Stomach (tissue), 8 donors: ENCODE measurements at regions not wholly inside any gene's neighbourhood (a gene's known extent, or its start where the extent isn't known, plus 50 kb on each side); places are given as distances from the start of the nearest gene placed in this dataset.

Source experiments
- DNase-seq, 2 donors: peaks; one replicate each; pipeline versions ENCODE4 v3.0.0 to v3.0.0-alpha.2; 2013 to 2019
- H3K27ac ChIP-seq, 5 donors: fragments of 200-600 bp in 4 of 5; sonication (generic) in 4 of 5; one replicate each; pipeline ENCODE4 v1.5.1; 2013 to 2019; ENCODE audit warnings: mild to moderate bottlenecking in 1 of 5, moderate library complexity in 1 of 5
- H3K27me3 ChIP-seq, 3 donors: fragments of 200-600 bp; sonication (generic); one replicate each; pipeline ENCODE4 v1.5.1; 2017 to 2019; ENCODE audit warnings: mixed run types in 1 of 3
- H3K36me3 ChIP-seq, 4 donors: fragments of 200-600 bp; sonication (generic); 1 replicate in 3 of 4; 2 replicates in 1 of 4; pipeline ENCODE4 v1.5.1; 2016 to 2019
- H3K4me1 ChIP-seq, 4 donors: fragments of 200-600 bp; sonication (generic); one replicate each; pipeline ENCODE4 v1.5.1; 2016 to 2019
- H3K4me3 ChIP-seq, 4 donors: fragments of 200-600 bp; sonication (generic) in 3 of 4; one replicate each; pipeline ENCODE4 v1.5.1; 2016 to 2019; ENCODE audit warnings: mild to moderate bottlenecking in 1 of 4
- H3K9me3 ChIP-seq, 4 donors: fragments of 200-600 bp; sonication (generic); one replicate each; pipeline ENCODE4 v1.5.1; 2016 to 2019
- EP300 ChIP-seq: sonication (generic); formaldehyde crosslinking; IDR thresholded peaks from one replicate; pipeline ENCODE4 v1.6.1; 2017; ENCODE audit warnings: antibody characterized with exemption
- POLR2A ChIP-seq, 4 donors: fragments of 450-650 bp; IDR thresholded peaks; one replicate each; pipeline ENCODE4 v1.6.1; 2016; ENCODE audit warnings: antibody characterized with exemption in 4 of 4, control low read depth in 2 of 4, mild to moderate bottlenecking in 1 of 4, moderate library complexity in 1 of 4
- POLR2AphosphoS5 ChIP-seq, 3 donors: sonication (generic); formaldehyde crosslinking; IDR thresholded peaks; one replicate each; pipeline ENCODE4 v1.6.1; 2016; ENCODE audit warnings: antibody characterized with exemption in 3 of 3
- WGBS, 5 donors: extraction: QIAGEN DNeasy Blood & Tissue Kit in 3 of 5; methylation state at CpG; one replicate each; pipeline versions ENCODE4 v1.1.5 to v1.1.7; 2013 to 2018; 5-methylcytosine and 5-hydroxymethylcytosine counted together
- intact Hi-C: fragments of 100-400 bp; cut with DNase I; formaldehyde crosslinking; loops from one replicate; pipeline ENCODE4 v1.15.1; 2023; ENCODE audit warnings: low total_unique reads
- TF ChIP-seq, protein P1 (sequence below), 7 experiments: fragments of 450-650 bp in 4 of 7; fragments of 200-600 bp in 3 of 7; sonication (generic) in 3 of 7; IDR thresholded peaks; one replicate each; pipeline ENCODE4 v1.5.1; 2016 to 2019; ENCODE audit warnings: antibody characterized with exemption in 7 of 7, control low read depth in 2 of 7, mild to moderate bottlenecking in 1 of 7
- donor health status: healthy with polysubstance abuse.
- donor health status: Bipolar disorder and iron deficiency.
- donor health status: healthy.

DNA sequence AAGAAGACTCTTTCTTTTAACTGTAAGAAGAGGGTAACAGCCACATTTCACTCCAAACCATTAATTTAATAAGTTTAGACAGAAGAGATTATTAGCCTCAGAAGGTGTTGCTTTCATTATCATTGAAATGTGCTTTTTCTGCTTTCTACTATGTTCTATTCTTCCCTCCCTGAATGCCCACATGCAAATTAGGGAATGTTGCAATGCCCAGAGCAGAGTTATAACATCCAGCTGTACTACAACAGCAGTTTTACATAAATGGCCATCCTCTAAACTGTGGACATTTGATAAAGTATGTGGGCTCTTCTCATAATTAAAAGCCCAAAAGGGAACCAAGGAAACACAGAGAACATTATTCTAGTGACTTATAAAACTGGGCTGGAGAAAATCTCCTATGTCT is 82.2 kb upstream of the SOD1 start:
- TF ChIP-seq, protein P1, sequence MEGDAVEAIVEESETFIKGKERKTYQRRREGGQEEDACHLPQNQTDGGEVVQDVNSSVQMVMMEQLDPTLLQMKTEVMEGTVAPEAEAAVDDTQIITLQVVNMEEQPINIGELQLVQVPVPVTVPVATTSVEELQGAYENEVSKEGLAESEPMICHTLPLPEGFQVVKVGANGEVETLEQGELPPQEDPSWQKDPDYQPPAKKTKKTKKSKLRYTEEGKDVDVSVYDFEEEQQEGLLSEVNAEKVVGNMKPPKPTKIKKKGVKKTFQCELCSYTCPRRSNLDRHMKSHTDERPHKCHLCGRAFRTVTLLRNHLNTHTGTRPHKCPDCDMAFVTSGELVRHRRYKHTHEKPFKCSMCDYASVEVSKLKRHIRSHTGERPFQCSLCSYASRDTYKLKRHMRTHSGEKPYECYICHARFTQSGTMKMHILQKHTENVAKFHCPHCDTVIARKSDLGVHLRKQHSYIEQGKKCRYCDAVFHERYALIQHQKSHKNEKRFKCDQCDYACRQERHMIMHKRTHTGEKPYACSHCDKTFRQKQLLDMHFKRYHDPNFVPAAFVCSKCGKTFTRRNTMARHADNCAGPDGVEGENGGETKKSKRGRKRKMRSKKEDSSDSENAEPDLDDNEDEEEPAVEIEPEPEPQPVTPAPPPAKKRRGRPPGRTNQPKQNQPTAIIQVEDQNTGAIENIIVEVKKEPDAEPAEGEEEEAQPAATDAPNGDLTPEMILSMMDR (IDR thresholded peaks at IDR 0.05) = no peak
- TF ChIP-seq POLR2A (IDR thresholded peaks at IDR 0.05) (no peak), EP300 (no peak), POLR2AphosphoS5 (IDR thresholded peaks at IDR 0.05) (no peak)

DNA sequence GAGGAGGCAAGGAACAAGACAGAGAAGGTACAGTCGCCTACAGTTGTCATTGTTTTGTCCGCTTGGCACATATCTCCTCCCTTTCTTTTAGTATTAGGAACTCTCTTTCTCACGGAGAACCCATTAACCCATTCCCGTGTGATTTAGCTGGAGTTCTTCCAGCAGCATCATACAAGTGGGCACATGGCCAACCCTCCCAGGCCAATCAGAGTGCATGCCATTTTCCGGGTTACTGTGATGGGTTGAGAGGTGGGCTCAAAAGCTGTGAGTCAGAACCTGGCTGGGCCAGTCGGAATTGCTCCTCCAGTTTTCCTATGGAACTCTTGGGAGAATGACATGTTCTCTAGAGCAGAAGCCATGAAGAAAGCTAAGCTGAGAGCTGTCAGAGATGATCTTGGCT is 83.1 kb upstream of the SOD1 start:
- Histone ChIP-seq H3K36me3 (no peaks in the 10 kb centered on the region), H3K9me3 (peaks cover 0 to 11% (median 8%) of the 10 kb centered on the region in 4 donors), H3K4me3 (no peak overlapping the region), H3K27ac (no peak overlapping the region), H3K4me1 (no peaks in the 10 kb centered on the region), H3K27me3 (no peaks in the 10 kb centered on the region)
- DNase-seq = peak in 1 of 2 donors; percentile 24
- 64 to 72% (median 71%) methylated on average over 6 of the region's 6 CpGs for WGBS, 5 donors
- intact Hi-C loops = no loop called here
- TF ChIP-seq POLR2A (IDR thresholded peaks at IDR 0.05) = no peak
- TF ChIP-seq, protein P1 (IDR thresholded peaks at IDR 0.05) = no peak
- no peak for TF ChIP-seq EP300
- no peak for TF ChIP-seq POLR2AphosphoS5 (IDR thresholded peaks at IDR 0.05)

More for the DNA sequence above, 82.2 kb upstream of the SOD1 start:
- intact Hi-C loops = no loop called here
- H3K27me3 ChIP-seq = no peaks in the 10 kb centered on the region
- H3K4me3 ChIP-seq = no peak overlapping the region
- no peak for DNase-seq
- H3K27ac ChIP-seq = no peak overlapping the region
- no peaks in the 10 kb centered on the region for H3K4me1 ChIP-seq
- no peaks in the 10 kb centered on the region for H3K36me3 ChIP-seq
- H3K9me3 ChIP-seq = peaks cover 0 to 11% (median 8%) of the 10 kb centered on the region in 4 donors

DNA sequence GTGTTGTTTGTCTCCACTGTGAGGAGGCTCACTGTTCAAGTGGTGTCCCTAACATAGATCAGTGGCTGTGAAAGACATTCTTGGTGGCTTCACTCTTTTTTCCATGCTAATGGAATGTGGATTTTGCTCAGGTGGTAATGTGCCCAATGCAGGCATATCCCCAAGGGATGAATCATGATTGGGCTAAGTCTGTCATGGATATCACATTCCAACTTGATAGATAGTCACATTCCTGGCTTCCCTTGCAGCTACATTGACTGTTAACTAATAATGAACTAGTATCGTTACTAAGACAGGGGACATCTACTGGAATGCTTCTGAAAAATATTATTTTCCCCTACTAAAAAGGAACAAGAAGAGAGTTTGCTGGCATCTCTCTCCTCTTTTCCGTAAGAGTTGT is 86.3 kb upstream of the SOD1 start:
- H3K9me3 ChIP-seq = peaks cover 0 to 11% (median 8%) of the 10 kb centered on the region in 4 donors
- no peak overlapping the region for H3K4me3 ChIP-seq
- H3K27me3 ChIP-seq = no peaks in the 10 kb centered on the region
- no peak overlapping the region for H3K27ac ChIP-seq
- intact Hi-C loops = no loop called here
- 92 to 98% (median 96%) methylated on average over 2 of the region's 2 CpGs for WGBS, 5 donors
- TF ChIP-seq EP300 (no peak), POLR2A (IDR thresholded peaks at IDR 0.05) (no peak), POLR2AphosphoS5 (IDR thresholded peaks at IDR 0.05) (no peak)
- TF ChIP-seq, protein P1 (IDR thresholded peaks at IDR 0.05) = no peak
- no peaks in the 10 kb centered on the region for H3K4me1 ChIP-seq
- H3K36me3 ChIP-seq = no peaks in the 10 kb centered on the region
- DNase-seq = no peak

DNA sequence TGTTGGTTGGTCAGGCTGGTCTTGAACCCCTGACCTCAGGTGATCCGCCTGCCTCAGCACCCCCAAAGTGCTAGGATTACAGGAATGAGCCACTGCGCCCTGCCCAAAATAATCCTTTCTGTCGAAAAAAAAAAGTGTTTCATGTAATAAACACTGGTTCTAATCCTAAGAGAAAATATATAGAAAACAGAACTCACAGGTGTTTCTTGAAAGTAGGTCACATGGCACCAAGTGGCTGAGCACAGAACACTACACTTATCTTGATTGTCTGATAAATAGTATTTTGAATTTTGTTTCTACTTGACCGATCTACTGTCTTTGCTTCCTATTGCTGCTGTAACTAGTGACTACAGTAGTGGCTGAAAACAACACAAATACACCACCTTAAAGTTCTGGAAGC is 87.6 kb upstream of the SOD1 start:
- TF ChIP-seq, protein P1 (IDR thresholded peaks at IDR 0.05) = no peak
- TF ChIP-seq EP300 (no peak), POLR2AphosphoS5 (IDR thresholded peaks at IDR 0.05) (no peak), POLR2A (IDR thresholded peaks at IDR 0.05) (no peak)
- Histone ChIP-seq H3K4me3 (no peak overlapping the region), H3K36me3 (no peaks in the 10 kb centered on the region), H3K27me3 (no peaks in the 10 kb centered on the region), H3K27ac (no peak overlapping the region), H3K4me1 (no peaks in the 10 kb centered on the region), H3K9me3 (peaks cover 0 to 11% (median 8%) of the 10 kb centered on the region in 4 donors)
- DNase-seq = no peak
- intact Hi-C loops = no loop called here
- 84 to 91% (median 87%) methylated on average over 4 of the region's 4 CpGs for WGBS, 5 donors
